Neuronal stem cell (in vitro differentiated cells): ENCODE measurements at regions not wholly inside any gene's neighbourhood (a gene's known extent, or its start where the extent isn't known, plus 50 kb on each side); places are given as distances from the start of the nearest gene placed in this dataset.
A peak's percentile ranks its signal among the peaks of the same experiment; 100 is the strongest.

ENCODE experiments used
- DNase-seq: peaks from one replicate; pipeline ENCODE4 v3.0.0-alpha.2; 2013; ENCODE audit warnings: low spot score
- H2AFZ ChIP-seq: one replicate; pipeline ENCODE4 v1.6.1; 2013; ENCODE audit warnings: mild to moderate bottlenecking, low read length, inconsistent platforms
- H2AK5ac ChIP-seq: 2 replicates; pipeline ENCODE4 v1.6.1; 2013; ENCODE audit warnings: low read depth, mild to moderate bottlenecking, inconsistent platforms, low read length, moderate library complexity, mixed read lengths
- H2BK120ac ChIP-seq: 2 replicates; pipeline ENCODE4 v1.6.1; 2013; ENCODE audit warnings: low read depth, mild to moderate bottlenecking, inconsistent platforms, low read length, moderate library complexity, mixed read lengths
- H2BK12ac ChIP-seq: one replicate; pipeline ENCODE4 v1.6.1; 2013; ENCODE audit warnings: low read length, inconsistent platforms
- H2BK15ac ChIP-seq: 2 replicates; pipeline ENCODE4 v1.6.1; 2013; ENCODE audit warnings: mild to moderate bottlenecking, low read length, inconsistent platforms, mixed read lengths
- H2BK5ac ChIP-seq: one replicate; pipeline ENCODE4 v1.6.1; 2013; ENCODE audit warnings: inconsistent platforms, mild to moderate bottlenecking, low read length, moderate library complexity
- H3K14ac ChIP-seq: one replicate; pipeline ENCODE4 v1.6.1; 2013; ENCODE audit warnings: low read length, inconsistent platforms
- H3K18ac ChIP-seq: 2 replicates; pipeline ENCODE4 v1.6.1; 2013; ENCODE audit warnings: low read length, inconsistent platforms
- H3K23ac ChIP-seq: 2 replicates; pipeline ENCODE4 v1.6.1; 2013; ENCODE audit warnings: low read depth, mild to moderate bottlenecking, mixed read lengths, low read length, inconsistent platforms; ENCODE audit not compliant: poor library complexity
- H3K27ac ChIP-seq: replicated peaks from 3 replicates; pipeline ENCODE4 v1.5.1; 2013; ENCODE audit warnings: low read length, inconsistent platforms
- H3K27me3 ChIP-seq, 3 experiments: 2 replicates each; pipeline ENCODE4 v1.6.1; 2013; ENCODE audit warnings: low read length in 3 of 3, mild to moderate bottlenecking in 2 of 3, inconsistent platforms in 1 of 3, low read depth in 1 of 3, mixed read lengths in 1 of 3, moderate library complexity in 1 of 3; ENCODE audit not compliant: control insufficient read depth in 3 of 3, insufficient read depth in 3 of 3
- H3K36me3 ChIP-seq, 2 donors: replicated peaks in 1 of 2; 2 replicates each; pipeline ENCODE4 v1.6.1; 2013; ENCODE audit warnings: low read length in 2 of 2; ENCODE audit not compliant: control insufficient read depth in 2 of 2, insufficient read depth in 2 of 2
- H3K4ac ChIP-seq: 2 replicates; pipeline ENCODE4 v1.6.1; 2013; ENCODE audit warnings: inconsistent platforms, mild to moderate bottlenecking, low read length, moderate library complexity
- H3K4me1 ChIP-seq, 2 donors: 1 replicate in 1 of 2; 2 replicates in 1 of 2; pipeline ENCODE4 v1.6.1; 2013; ENCODE audit warnings: low read length in 2 of 2, low read depth in 1 of 2; ENCODE audit not compliant: control insufficient read depth in 2 of 2, insufficient read depth in 1 of 2
- H3K4me2 ChIP-seq: one replicate; pipeline ENCODE4 v1.6.1; 2013; ENCODE audit warnings: mild to moderate bottlenecking, low read length, inconsistent platforms; ENCODE audit not compliant: insufficient read depth, poor library complexity, severe bottlenecking
- H3K4me3 ChIP-seq, 2 donors: 2 replicates each; pipeline ENCODE4 v1.5.1; 2013; ENCODE audit warnings: low read length in 2 of 2, mild to moderate bottlenecking in 2 of 2, inconsistent platforms in 1 of 2, moderate library complexity in 1 of 2
- H3K79me1 ChIP-seq: one replicate; pipeline ENCODE4 v1.6.1; 2013; ENCODE audit warnings: low read depth, mild to moderate bottlenecking, inconsistent platforms, low read length, moderate library complexity
- H3K9ac ChIP-seq: one replicate; pipeline ENCODE4 v1.6.1; 2013; ENCODE audit warnings: mild to moderate bottlenecking, low read depth, low read length, inconsistent platforms; ENCODE audit not compliant: poor library complexity
- H3K9me3 ChIP-seq, 2 donors: replicated peaks in 1 of 2; 2 replicates each; pipeline versions ENCODE3 to v1.6.1; 2013; ENCODE audit warnings: low read length in 2 of 2, mild to moderate bottlenecking in 2 of 2, inconsistent platforms in 1 of 2, low read depth in 1 of 2, mixed read lengths in 1 of 2, moderate library complexity in 1 of 2; ENCODE audit not compliant: control insufficient read depth in 2 of 2, insufficient read depth in 1 of 2
- H4K8ac ChIP-seq: one replicate; pipeline ENCODE4 v1.6.1; 2013; ENCODE audit warnings: low read depth, mild to moderate bottlenecking, inconsistent platforms, low read length, moderate library complexity
- H4K91ac ChIP-seq: one replicate; pipeline ENCODE4 v1.6.1; 2013; ENCODE audit warnings: low read length, low read depth, mild to moderate bottlenecking, inconsistent platforms; ENCODE audit not compliant: poor library complexity
- WGBS, 2 donors: extraction: QIAGEN DNeasy Blood & Tissue Kit; methylation state at CpG; one replicate each; pipeline ENCODE4 v1.1.7; 2013; ENCODE audit warnings: missing lambda C conversion rate in 2 of 2, mixed read lengths in 1 of 2; ENCODE audit not compliant: insufficient read length in 2 of 2, insufficient replicate concordance in 1 of 2; ENCODE audit errors: extremely low coverage in 2 of 2; 5-methylcytosine and 5-hydroxymethylcytosine counted together

GRCh38 chr6:159103396-159104162 is 58.8 kb upstream of the TAGAP start:
- Histone ChIP-seq H4K91ac (no peak overlapping the region), H3K79me1 (no peaks in the 10 kb centered on the region), H2BK12ac (no peak overlapping the region), H3K27me3 (peaks cover 0 to 27% (median 0%) of the 10 kb centered on the region in 3 experiments), H4K8ac (no peak overlapping the region), H2BK120ac (no peak overlapping the region), H2AK5ac (no peak overlapping the region), H3K4ac (no peak overlapping the region), H3K4me2 (no peak overlapping the region), H3K4me1 (peaks cover 0 to 1% of the 10 kb centered on the region in 2 donors), H3K14ac (no peak overlapping the region), H2AFZ (peak overlapping the region; percentile 69), H2BK15ac (no peak overlapping the region), H3K4me3 (no peak overlapping the region), H3K36me3 (no peaks in the 10 kb centered on the region), H3K9me3 (no peaks in the 10 kb centered on the region), H3K18ac (peak overlapping the region; percentile 11), H3K27ac (no peak overlapping the region), H3K23ac (no peak overlapping the region), H3K9ac (no peak overlapping the region), H2BK5ac (no peak overlapping the region)
- DNase-seq = no peak
- no CpG with 5 or more reads among the region's 18 CpGs for WGBS, 2 donors

GRCh38 chr6:159102373-159103160 is 57.8 kb upstream of the TAGAP start:
- Histone ChIP-seq H3K27me3 (peaks cover 0 to 27% (median 0%) of the 10 kb centered on the region in 3 experiments), H3K4ac (no peak overlapping the region), H3K27ac (no peak overlapping the region), H2AFZ (no peak overlapping the region), H2BK120ac (no peak overlapping the region), H2BK15ac (no peak overlapping the region), H3K36me3 (no peaks in the 10 kb centered on the region), H4K91ac (no peak overlapping the region), H3K23ac (no peak overlapping the region), H3K9me3 (no peaks in the 10 kb centered on the region), H3K79me1 (no peaks in the 10 kb centered on the region), H3K18ac (no peak overlapping the region), H3K4me3 (no peak overlapping the region), H2AK5ac (no peak overlapping the region), H3K4me1 (peaks cover 0 to 1% of the 10 kb centered on the region in 2 donors), H4K8ac (no peak overlapping the region), H3K14ac (no peak overlapping the region), H3K4me2 (no peak overlapping the region), H2BK5ac (no peak overlapping the region), H3K9ac (no peak overlapping the region), H2BK12ac (no peak overlapping the region)
- WGBS, 2 donors = no CpG with 5 or more reads among the region's 5 CpGs
- DNase-seq = no peak

- no peaks in the 10 kb centered on the region for H3K9me3 ChIP-seq
- no peak overlapping the region for H2BK12ac ChIP-seq
- H3K14ac ChIP-seq = no peak overlapping the region
- H2BK15ac ChIP-seq = no peak overlapping the region
- H3K9ac ChIP-seq = peak overlapping the region; percentile 22
- H2BK120ac ChIP-seq = no peak overlapping the region
- no peak overlapping the region for H4K8ac ChIP-seq
- peaks cover 0 to 27% (median 0%) of the 10 kb centered on the region in 3 experiments for H3K27me3 ChIP-seq
- no peak overlapping the region for H3K18ac ChIP-seq
- H4K91ac ChIP-seq = no peak overlapping the region
- no peaks in the 10 kb centered on the region for H3K79me1 ChIP-seq
- no CpG with 5 or more reads among the region's 11 CpGs for WGBS, 2 donors
- no peak overlapping the region for H2AFZ ChIP-seq
- no peaks in the 10 kb centered on the region for H3K4me1 ChIP-seq
- DNase-seq = no peak
- H3K36me3 ChIP-seq = no peaks in the 10 kb centered on the region
- no peak overlapping the region for H3K4me2 ChIP-seq
- H3K23ac ChIP-seq = no peak overlapping the region
- H3K27ac ChIP-seq = no peak overlapping the region
- H3K4ac ChIP-seq = no peak overlapping the region
- no peak overlapping the region for H3K4me3 ChIP-seq
- H2AK5ac ChIP-seq = no peak overlapping the region
- no peak overlapping the region for H2BK5ac ChIP-seq
Observed at GRCh38 chr6:159101656-159102055, 56.9 kb upstream of the TAGAP start.
